WTC11 (cell line): ENCODE measurements at regions not wholly inside any gene's neighbourhood (a gene's known extent, or its start where the extent isn't known, plus 50 kb on each side); places are given as distances from the start of the nearest gene placed in this dataset.

Experiments used
- CREM ChIP-seq: sonication (generic); formaldehyde crosslinking; IDR thresholded peaks from 2 replicates; pipeline ENCODE4 v1.8.1; 2022; ENCODE audit warnings: mild to moderate bottlenecking, missing genetic modification reagents, moderate library complexity
- CTCF ChIP-seq: fragments of 200-600 bp; IDR thresholded peaks from 2 replicates; pipeline ENCODE4 v1.8.0; 2022; ENCODE audit warnings: antibody characterized with exemption
- E2F5 ChIP-seq: sonication (generic); formaldehyde crosslinking; IDR thresholded peaks from 2 replicates; pipeline ENCODE4 v1.8.1; 2022; ENCODE audit warnings: mild to moderate bottlenecking, moderate library complexity, missing genetic modification reagents
- FOXK1 ChIP-seq: sonication (generic); formaldehyde crosslinking; IDR thresholded peaks from 2 replicates; pipeline ENCODE4 v1.8.0; 2022; ENCODE audit warnings: mild to moderate bottlenecking, moderate library complexity, missing genetic modification reagents
- NFYB ChIP-seq: sonication (generic); formaldehyde crosslinking; conservative IDR thresholded peaks from 2 replicates; pipeline ENCODE4 v1.8.0; 2022; ENCODE audit warnings: low read depth, missing genetic modification reagents
- SP1 ChIP-seq: sonication (generic); formaldehyde crosslinking; conservative IDR thresholded peaks from 2 replicates; pipeline ENCODE4 v1.8.1; 2022; ENCODE audit warnings: missing genetic modification reagents
- TEAD1 ChIP-seq: sonication (generic); formaldehyde crosslinking; IDR thresholded peaks from 2 replicates; pipeline ENCODE4 v1.8.0; 2022; ENCODE audit warnings: mild to moderate bottlenecking, missing genetic modification reagents
- ZBTB21 ChIP-seq: sonication (generic); formaldehyde crosslinking; IDR thresholded peaks from 2 replicates; pipeline ENCODE4 v1.8.1; 2023; ENCODE audit warnings: mild to moderate bottlenecking, missing genetic modification reagents, borderline replicate concordance
- TF ChIP-seq, protein P1 (sequence below): sonication (generic); formaldehyde crosslinking; conservative IDR thresholded peaks from 2 replicates; pipeline ENCODE4 v1.8.1; 2022; ENCODE audit warnings: mild to moderate bottlenecking, missing genetic modification reagents

DNA sequence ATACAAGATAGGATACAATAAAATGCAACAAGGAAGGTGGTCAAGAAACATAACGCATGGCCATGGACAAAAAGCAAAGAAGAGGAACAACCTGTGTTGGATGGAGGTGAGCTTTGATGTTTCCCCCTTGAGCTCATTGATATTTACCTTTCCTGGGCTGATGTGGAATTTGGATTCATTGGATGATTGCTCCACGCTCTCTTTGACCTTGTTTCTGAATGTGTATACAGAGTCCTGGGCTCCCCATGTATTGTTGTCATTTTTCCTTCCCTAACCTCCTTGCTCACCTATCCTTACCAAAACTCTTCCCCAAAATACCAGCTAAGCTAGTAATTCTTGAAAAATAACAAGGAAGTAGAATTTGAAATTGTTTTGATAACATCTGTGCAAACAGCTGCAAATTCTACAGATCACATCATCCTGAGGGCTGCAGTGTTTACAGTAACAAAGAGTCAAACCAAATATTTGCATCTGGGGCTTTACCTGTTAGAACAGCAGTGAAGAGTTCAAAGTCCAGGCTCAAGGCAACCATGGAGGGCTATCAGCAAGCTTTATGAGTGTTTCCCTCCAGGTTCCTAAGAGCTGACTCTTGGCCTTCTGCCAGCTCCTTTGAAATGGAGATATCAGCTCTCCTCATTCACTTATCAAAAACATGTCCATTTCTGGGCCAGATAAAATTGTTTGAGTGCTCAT is 214.3 kb upstream of the MARCKS start:
- no peak for TF ChIP-seq CTCF
- TF ChIP-seq, protein P1, sequence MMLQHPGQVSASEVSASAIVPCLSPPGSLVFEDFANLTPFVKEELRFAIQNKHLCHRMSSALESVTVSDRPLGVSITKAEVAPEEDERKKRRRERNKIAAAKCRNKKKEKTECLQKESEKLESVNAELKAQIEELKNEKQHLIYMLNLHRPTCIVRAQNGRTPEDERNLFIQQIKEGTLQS (CRISPR knock-in tag) = no peak
- no peak for TF ChIP-seq TEAD1 (CRISPR knock-in tag)
- no peak for TF ChIP-seq FOXK1 (CRISPR knock-in tag)
- no peak for TF ChIP-seq E2F5 (CRISPR knock-in tag)
- no peak for TF ChIP-seq SP1
- no peak for TF ChIP-seq NFYB (CRISPR knock-in tag)
- no peak for TF ChIP-seq ZBTB21
- no peak for TF ChIP-seq CREM (CRISPR knock-in tag)
